Stimulated activated CD4-positive, alpha-beta T cell treated with anti-CD3 and anti-CD28 coated beads, Interleukin-1b, Interleukin-23, amount 100 ng/mL, for 48 hours (primary cell): ENCODE measurements at regions not wholly inside any gene's neighbourhood (a gene's known extent, or its start where the extent isn't known, plus 50 kb on each side); places are given as distances from the start of the nearest gene placed in this dataset.
"Not testable (repeated sequence)": the region's sequence is repeated elsewhere in the genome, so short reads cannot be mapped to it uniquely, and the experiment has no call there.

Source experiments
- DNase-seq: peaks from one replicate; pipeline ENCODE4 v3.0.0-alpha.2; 2020

DNA sequence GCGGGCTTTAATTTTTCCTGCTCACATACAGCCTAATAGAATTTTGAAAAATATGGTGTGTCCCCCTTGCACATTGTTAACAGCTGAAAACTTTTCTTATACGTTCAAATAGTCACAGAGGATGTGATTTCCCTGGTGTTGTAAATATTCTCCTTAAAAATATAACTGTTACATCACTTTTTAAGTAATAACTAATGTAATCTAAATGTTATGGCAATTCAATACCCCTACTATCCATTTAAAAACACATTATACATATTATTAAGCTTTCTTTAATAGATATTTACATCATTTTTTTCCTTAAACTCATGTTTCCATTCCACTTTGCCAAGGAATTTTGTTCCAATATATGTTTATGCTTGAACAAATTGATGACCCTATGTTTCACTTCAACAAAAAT lies 85.5 kb upstream of the S1PR1 start:
- DNase-seq = no peak

DNA sequence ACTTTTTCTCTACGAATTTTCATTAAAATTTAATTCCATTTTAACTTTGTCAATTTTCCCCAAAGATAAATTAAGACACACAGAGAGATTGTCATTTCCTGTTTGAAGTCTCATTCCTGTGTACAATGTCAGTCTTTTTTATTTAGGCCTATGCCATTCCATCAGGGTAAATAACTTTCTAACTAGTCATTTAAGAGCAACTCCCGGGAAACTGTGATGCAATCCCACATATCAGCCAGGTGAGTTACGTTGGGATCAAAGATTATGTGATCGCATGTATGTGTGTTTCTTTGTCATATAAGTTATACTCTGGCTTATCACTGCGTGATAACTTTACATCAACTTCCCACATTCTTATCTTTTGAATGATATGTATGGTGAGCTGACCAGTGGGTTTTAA lies 86.1 kb upstream of the S1PR1 start:
- no peak for DNase-seq

DNA sequence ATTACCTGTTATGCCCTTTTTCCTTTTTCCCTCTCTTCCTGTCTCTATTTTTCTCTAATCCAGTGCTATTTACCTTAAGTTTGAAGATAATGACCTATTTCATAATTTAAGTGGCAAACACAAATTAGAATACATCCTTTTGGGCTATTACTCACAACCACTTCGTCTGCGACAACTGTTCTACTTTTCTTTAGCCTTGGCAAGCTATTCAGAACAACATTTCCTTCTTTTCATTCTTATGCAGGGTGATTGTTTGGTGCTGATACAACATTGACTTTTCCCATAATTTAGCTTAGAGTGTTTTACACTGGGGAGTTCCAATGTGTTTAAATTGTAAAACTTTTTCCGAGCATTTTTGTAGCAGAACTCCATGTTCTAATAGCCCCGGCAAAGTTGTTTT lies 86.6 kb upstream of the S1PR1 start:
- DNase-seq = no peak

DNA sequence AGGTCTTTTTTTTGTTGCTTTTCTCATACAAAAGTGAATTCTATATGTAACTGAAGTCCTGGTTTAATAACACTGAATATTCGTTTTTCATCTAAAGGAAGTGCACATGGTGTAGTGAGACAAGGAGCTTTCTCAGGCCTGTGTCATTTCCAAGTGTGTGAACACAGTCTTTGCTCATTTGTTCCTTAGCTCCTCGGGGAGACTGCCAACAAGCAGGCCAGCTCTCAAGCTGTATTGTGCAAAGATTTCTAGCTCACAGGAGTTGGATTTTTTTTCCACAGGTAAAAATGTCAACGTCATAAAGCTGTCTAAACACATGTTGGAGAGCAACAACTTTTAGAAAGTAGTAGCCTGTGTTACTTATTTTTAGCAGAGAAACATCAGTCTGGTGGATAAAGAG lies 87.8 kb upstream of the S1PR1 start:
- DNase-seq = no peak

- DNase-seq = no peak
These were observed 89.4 kb upstream of the S1PR1 start for GRCh38 chr1:101147381-101147780.

GRCh38 chr1:101145449-101145820 lies 91.4 kb upstream of the S1PR1 start:
- no peak for DNase-seq

GRCh38 chr1:101144671-101145448 lies 92.0 kb upstream of the S1PR1 start:
- no peak for DNase-seq

DNA sequence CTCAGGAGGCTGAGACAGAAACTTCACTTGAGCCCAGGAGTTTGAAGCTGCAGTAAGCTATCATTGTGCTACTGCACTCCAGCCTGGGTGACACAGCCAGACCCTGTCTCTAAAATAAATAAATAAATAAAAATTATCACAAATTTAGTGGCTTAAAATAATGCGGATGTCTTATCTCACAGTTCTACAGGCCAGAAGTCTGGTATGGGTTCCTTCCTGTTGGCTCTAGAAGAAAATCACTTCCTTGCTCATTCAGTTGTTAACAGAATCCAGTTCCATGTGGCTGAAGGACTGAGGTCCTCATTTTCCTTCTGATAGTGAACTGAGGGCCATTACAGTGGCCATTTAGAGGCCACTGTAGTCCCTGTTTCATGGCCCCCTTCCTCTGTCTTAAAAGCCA lies 94.6 kb upstream of the S1PR1 start:
- DNase-seq = no peak

DNA sequence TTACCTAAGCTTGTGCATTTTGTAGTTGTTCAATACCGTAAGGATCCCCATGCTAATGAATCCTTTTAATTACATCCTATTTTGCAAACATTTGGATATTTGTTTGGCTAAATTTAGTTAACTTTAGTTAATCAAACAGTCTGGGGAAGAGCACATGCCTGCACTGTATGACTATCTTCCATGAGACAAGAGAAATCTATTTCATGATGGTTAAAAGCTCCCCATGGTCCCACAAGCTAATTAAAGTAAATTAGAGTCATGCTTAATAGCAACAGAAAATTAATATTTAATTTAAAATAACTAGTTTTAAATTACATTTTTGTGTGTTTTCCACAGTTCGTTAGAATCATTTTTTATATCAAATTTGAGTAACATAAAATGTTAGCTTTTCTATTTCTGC lies 95.4 kb upstream of the S1PR1 start:
- no peak for DNase-seq

- no peak for DNase-seq
These were observed 96.7 kb upstream of the S1PR1 start for GRCh38 chr1:101139821-101140718.

GRCh38 chr1:101139130-101139529 lies 97.7 kb upstream of the S1PR1 start:
- DNase-seq = no peak

DNA sequence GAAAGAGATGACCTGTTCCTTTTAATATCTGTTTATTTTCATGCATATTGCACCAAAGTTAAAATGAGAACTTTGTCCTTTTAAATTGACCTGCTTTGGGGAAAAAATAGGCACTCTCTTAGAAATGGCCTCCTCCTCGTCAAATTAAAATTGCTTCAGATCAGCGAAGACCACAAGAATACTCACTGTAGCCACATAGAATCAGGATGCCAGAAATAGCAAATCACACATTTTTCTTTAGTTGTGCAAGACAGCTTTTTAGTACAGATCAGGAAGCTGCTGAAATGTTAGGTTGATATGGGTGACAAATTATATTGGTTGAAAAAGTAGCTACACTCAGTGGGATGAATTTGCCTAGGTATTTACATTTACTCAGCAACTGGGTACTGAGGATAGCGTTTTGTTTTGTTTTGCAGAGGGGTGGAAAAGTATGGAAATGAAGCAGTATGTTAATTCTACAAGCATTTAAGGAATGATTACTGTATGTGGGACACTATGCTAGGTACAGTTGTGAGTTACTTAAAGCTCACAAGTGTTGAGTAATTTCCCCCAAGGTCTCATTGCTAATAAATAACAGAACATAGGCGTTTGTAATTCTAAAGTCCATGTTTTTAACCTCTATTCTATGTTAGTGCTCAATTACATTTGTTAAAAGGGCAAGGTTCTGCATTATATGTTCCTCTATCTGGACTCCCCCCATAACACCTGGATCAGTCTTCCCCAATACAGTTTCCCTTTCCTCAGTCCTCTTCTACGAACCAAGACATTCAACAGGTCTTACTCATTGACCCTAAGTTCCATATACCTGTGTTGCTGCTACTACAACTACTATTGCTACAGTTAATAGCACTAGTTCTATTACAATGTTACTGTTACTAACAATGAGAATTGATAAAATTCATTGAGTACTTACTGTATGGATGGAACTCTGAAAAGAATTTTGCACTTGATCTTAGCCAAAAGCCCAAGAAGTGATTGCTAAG lies 99.4 kb upstream of the S1PR1 start:
- no peak for DNase-seq

GRCh38 chr1:101136739-101137138 lies 100.1 kb upstream of the S1PR1 start:
- DNase-seq = no peak

DNA sequence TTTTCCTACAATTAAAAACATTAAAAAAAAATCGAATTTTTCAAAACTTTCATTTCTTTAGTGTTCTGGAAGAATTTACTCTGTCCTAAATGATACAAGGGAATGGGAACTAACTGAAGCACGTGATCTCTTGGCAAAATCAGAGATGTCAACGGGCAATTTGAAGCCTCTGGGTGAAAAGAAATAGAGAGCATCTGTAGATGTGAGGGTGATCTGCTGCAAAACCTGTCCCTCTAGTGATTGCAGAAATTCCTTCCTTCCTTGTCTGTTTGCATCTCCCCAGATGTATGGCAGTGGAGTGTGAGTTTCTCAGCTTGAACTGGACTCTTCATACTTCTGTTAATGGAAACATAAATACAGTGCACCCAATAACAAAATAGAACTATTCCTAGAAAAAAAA lies 100.5 kb upstream of the S1PR1 start:
- no peak for DNase-seq

DNA sequence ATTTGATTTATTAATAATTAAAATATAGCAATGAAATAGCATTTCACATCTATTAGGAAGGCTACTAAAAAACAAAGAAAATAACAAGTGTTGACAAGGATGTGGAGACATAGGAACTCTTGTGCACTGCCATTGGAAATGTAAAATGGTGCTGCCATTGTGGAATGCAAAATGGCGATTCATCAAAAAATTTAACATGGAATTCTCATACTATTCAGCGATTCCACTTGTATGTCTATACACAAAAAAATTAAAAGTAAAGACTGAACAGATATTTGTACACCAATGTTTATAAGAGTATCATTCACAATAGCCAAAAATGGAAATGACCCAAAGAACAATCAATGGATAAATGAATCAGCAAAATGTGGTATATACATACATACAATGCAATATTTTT lies 101.3 kb upstream of the S1PR1 start:
- DNase-seq = no peak

DNA sequence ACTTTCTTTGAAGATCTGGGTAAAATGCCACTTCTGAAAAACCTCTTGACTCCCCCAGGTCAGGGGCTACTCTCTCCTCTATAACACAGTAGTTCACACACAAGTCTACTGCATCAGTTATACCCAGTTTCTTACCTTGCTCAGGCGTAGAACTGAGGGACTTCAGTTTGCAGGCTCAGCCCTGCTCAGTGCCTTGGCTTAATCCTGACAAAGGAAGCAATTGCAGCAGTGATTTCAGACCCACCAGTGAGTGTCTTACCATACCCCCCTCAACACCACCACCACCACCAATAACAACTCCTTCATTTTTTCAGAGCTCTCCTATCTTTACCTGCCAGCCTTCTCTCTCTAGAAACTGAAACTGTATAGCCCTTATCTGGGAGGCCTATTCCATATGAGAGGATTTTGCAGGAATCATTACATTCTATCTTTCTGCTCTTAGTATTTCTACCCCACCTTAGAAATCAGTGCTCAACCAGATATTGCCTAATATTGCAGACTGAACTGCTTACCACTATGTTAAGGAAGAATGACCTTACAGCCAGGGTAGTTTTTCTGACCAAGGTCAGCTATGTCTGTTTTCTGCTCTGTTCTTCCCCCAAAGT lies 105.5 kb upstream of the S1PR1 start:
- no peak for DNase-seq

DNA sequence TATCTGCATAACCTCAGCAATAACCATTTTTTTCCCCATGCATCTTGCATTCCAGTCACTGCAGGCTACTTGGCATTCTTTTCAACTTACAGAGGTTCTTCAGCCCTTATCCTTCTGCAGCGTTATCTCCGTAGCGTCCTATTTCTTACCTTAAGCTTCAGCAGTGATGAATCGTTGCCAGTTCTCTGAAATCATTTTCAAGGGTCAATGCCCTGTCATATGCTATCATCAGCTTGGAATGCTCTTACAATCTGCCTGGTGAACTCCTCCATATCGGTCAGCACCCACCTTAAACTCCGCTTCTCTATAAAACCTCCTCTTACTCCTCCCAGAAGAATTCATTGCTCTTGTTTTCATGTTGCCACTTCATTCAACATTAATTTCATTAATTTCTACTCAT lies 105.1 kb upstream of the DPH5 start:
- no peak for DNase-seq

GRCh38 chr1:101128846-101129245 lies 103.3 kb upstream of the DPH5 start:
- DNase-seq = no peak

GRCh38 chr1:101128211-101128727 lies 102.7 kb upstream of the DPH5 start:
- DNase-seq = no peak

DNA sequence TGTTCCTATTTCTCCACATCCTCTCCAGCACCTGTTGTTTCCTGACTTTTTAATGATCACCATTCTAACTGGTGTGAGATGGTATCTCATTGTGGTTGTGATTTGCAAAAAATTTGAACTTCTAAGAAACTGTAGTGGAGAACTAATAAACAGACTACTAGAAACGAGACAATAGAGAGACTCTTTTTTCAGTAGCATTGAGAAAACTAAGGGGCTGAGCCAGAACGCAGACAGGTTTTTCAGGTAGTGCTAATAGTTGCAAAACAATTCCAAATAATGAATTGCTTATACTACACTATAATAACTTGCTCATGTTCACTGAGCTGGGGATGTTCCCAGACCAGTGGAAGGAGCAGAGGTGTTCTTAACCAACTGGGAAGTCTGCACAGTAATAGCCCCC lies 98.8 kb upstream of the DPH5 start:
- no peak for DNase-seq

DNA sequence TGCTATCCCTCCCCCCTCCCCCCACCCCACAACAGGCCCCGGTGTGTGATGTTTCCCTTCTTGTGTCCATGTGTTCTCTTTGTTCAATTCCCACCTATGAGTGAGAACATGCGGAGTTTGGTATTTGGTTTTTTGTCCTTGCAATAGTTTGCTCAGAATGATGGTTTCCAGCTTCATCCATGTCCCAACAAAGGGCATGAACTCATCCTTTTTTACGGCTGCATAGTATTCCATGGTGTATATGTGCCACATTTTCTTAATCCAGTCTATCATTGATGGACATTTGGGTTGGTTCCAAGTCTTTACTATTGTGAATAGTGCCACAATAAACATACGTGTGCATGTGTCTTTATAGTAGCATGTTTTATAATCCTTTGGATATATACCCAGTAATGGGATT lies 98.3 kb upstream of the DPH5 start:
- not testable (repeated sequence) for DNase-seq

- no peak for DNase-seq
These were observed 97.0 kb upstream of the DPH5 start for GRCh38 chr1:101122452-101123166.
